ENCODE measurements at regions not wholly inside any gene's neighbourhood (a gene's known extent, or its start where the extent isn't known, plus 50 kb on each side); places are given as distances from the start of the nearest gene placed in this dataset.

- no peaks in the 10 kb centered on the region for H3K9me3 ChIP-seq (ENCODE audit: control insufficient read depth, insufficient read depth, low read length)
- WGBS (ENCODE audit: insufficient coverage): no CpG with 5 or more reads among the region's 3 CpGs
- H3K27ac ChIP-seq (ENCODE audit: low read depth, low read length): no peak overlapping the region
- no peaks in the 10 kb centered on the region for H3K4me1 ChIP-seq (ENCODE audit: control insufficient read depth, insufficient read depth, low read length)
- H3K4me3 ChIP-seq (ENCODE audit: low read depth, low read length): no peak overlapping the region
- H3K27me3 ChIP-seq (ENCODE audit: control insufficient read depth, insufficient read depth, low read length): no peaks in the 10 kb centered on the region
- H3K36me3 ChIP-seq (ENCODE audit: control insufficient read depth, insufficient read depth, low read length): no peaks in the 10 kb centered on the region
- no peak for DNase-seq (ENCODE audit: low read depth in 4 of 6, low spot score in 6 of 6)
These were observed 100.5 kb upstream of the DTNBP1 start for GRCh38 chr6:15763364-15763763.

- H3K36me3 ChIP-seq (ENCODE audit: control insufficient read depth, insufficient read depth, low read length): no peaks in the 10 kb centered on the region
- H3K27ac ChIP-seq (ENCODE audit: low read depth, low read length): no peak overlapping the region
- no CpG with 5 or more reads among the region's 2 CpGs for WGBS (ENCODE audit: insufficient coverage)
- no peaks in the 10 kb centered on the region for H3K9me3 ChIP-seq (ENCODE audit: control insufficient read depth, insufficient read depth, low read length)
- DNase-seq (ENCODE audit: low read depth in 4 of 6, low spot score in 6 of 6): no peak
- no peaks in the 10 kb centered on the region for H3K27me3 ChIP-seq (ENCODE audit: control insufficient read depth, insufficient read depth, low read length)
- H3K4me1 ChIP-seq (ENCODE audit: control insufficient read depth, insufficient read depth, low read length): no peaks in the 10 kb centered on the region
- H3K4me3 ChIP-seq (ENCODE audit: low read depth, low read length): no peak overlapping the region
These were observed 98.2 kb upstream of the DTNBP1 start for GRCh38 chr6:15761045-15761502.

GRCh38 chr6:15758631-15759215, 95.9 kb upstream of the DTNBP1 start:
- no peaks in the 10 kb centered on the region for H3K9me3 ChIP-seq (ENCODE audit: control insufficient read depth, insufficient read depth, low read length)
- no peak for DNase-seq (ENCODE audit: low read depth in 4 of 6, low spot score in 6 of 6)
- no peaks in the 10 kb centered on the region for H3K36me3 ChIP-seq (ENCODE audit: control insufficient read depth, insufficient read depth, low read length)
- no peaks in the 10 kb centered on the region for H3K4me1 ChIP-seq (ENCODE audit: control insufficient read depth, insufficient read depth, low read length)
- H3K27ac ChIP-seq (ENCODE audit: low read depth, low read length): no peak overlapping the region
- 91% methylated on average over 36 of the region's 36 CpGs for WGBS (ENCODE audit: insufficient coverage)
- no peak overlapping the region for H3K4me3 ChIP-seq (ENCODE audit: low read depth, low read length)
- no peaks in the 10 kb centered on the region for H3K27me3 ChIP-seq (ENCODE audit: control insufficient read depth, insufficient read depth, low read length)

GRCh38 chr6:15755526-15755925, 92.7 kb upstream of the DTNBP1 start:
- H3K9me3 ChIP-seq (ENCODE audit: control insufficient read depth, insufficient read depth, low read length): no peaks in the 10 kb centered on the region
- peak in 1 of 6 donors; percentile 57 for DNase-seq (ENCODE audit: low read depth in 4 of 6, low spot score in 6 of 6)
- H3K36me3 ChIP-seq (ENCODE audit: control insufficient read depth, insufficient read depth, low read length): no peaks in the 10 kb centered on the region
- H3K27ac ChIP-seq (ENCODE audit: low read depth, low read length): no peak overlapping the region
- H3K4me1 ChIP-seq (ENCODE audit: control insufficient read depth, insufficient read depth, low read length): no peaks in the 10 kb centered on the region
- no peaks in the 10 kb centered on the region for H3K27me3 ChIP-seq (ENCODE audit: control insufficient read depth, insufficient read depth, low read length)
- 64% methylated on average over 4 of the region's 6 CpGs for WGBS (ENCODE audit: insufficient coverage)
- H3K4me3 ChIP-seq (ENCODE audit: low read depth, low read length): no peak overlapping the region

- H3K9me3 ChIP-seq (ENCODE audit: control insufficient read depth, insufficient read depth, low read length): no peaks in the 10 kb centered on the region
- no peaks in the 10 kb centered on the region for H3K4me1 ChIP-seq (ENCODE audit: control insufficient read depth, insufficient read depth, low read length)
- no peak overlapping the region for H3K4me3 ChIP-seq (ENCODE audit: low read depth, low read length)
- no peaks in the 10 kb centered on the region for H3K27me3 ChIP-seq (ENCODE audit: control insufficient read depth, insufficient read depth, low read length)
- 94% methylated on average over 9 of the region's 9 CpGs for WGBS (ENCODE audit: insufficient coverage)
- H3K36me3 ChIP-seq (ENCODE audit: control insufficient read depth, insufficient read depth, low read length): no peaks in the 10 kb centered on the region
- H3K27ac ChIP-seq (ENCODE audit: low read depth, low read length): no peak overlapping the region
- DNase-seq (ENCODE audit: low read depth in 4 of 6, low spot score in 6 of 6): no peak
These were observed 91.9 kb upstream of the DTNBP1 start for GRCh38 chr6:15754706-15755079.

- Histone ChIP-seq H3K4me1 (ENCODE audit: control insufficient read depth, insufficient read depth, low read length) (no peaks in the 10 kb centered on the region), H3K27ac (ENCODE audit: low read depth, low read length) (no peak overlapping the region), H3K9me3 (ENCODE audit: control insufficient read depth, insufficient read depth, low read length) (no peaks in the 10 kb centered on the region), H3K27me3 (ENCODE audit: control insufficient read depth, insufficient read depth, low read length) (no peaks in the 10 kb centered on the region), H3K36me3 (ENCODE audit: control insufficient read depth, insufficient read depth, low read length) (no peaks in the 10 kb centered on the region), H3K4me3 (ENCODE audit: low read depth, low read length) (no peak overlapping the region)
- no peak for DNase-seq (ENCODE audit: low read depth in 4 of 6, low spot score in 6 of 6)
- no CpG with 5 or more reads among the region's 5 CpGs for WGBS (ENCODE audit: insufficient coverage)
These were observed 91.3 kb upstream of the DTNBP1 start for GRCh38 chr6:15754035-15754705.

- Histone ChIP-seq H3K27me3 (ENCODE audit: control insufficient read depth, insufficient read depth, low read length) (no peaks in the 10 kb centered on the region), H3K27ac (ENCODE audit: low read depth, low read length) (no peak overlapping the region), H3K4me1 (ENCODE audit: control insufficient read depth, insufficient read depth, low read length) (no peaks in the 10 kb centered on the region), H3K4me3 (ENCODE audit: low read depth, low read length) (no peak overlapping the region), H3K9me3 (ENCODE audit: control insufficient read depth, insufficient read depth, low read length) (no peaks in the 10 kb centered on the region), H3K36me3 (ENCODE audit: control insufficient read depth, insufficient read depth, low read length) (no peaks in the 10 kb centered on the region)
- WGBS (ENCODE audit: insufficient coverage): 83% methylated on average over 2 of the region's 3 CpGs
- DNase-seq (ENCODE audit: low read depth in 4 of 6, low spot score in 6 of 6): no peak
These were observed 90.0 kb upstream of the DTNBP1 start for GRCh38 chr6:15752820-15753219.

GRCh38 chr6:15751721-15752350, 89.0 kb upstream of the DTNBP1 start:
- no peaks in the 10 kb centered on the region for H3K4me1 ChIP-seq (ENCODE audit: control insufficient read depth, insufficient read depth, low read length)
- no peak overlapping the region for H3K27ac ChIP-seq (ENCODE audit: low read depth, low read length)
- DNase-seq (ENCODE audit: low read depth in 4 of 6, low spot score in 6 of 6): no peak
- H3K9me3 ChIP-seq (ENCODE audit: control insufficient read depth, insufficient read depth, low read length): no peaks in the 10 kb centered on the region
- no peaks in the 10 kb centered on the region for H3K27me3 ChIP-seq (ENCODE audit: control insufficient read depth, insufficient read depth, low read length)
- no peaks in the 10 kb centered on the region for H3K36me3 ChIP-seq (ENCODE audit: control insufficient read depth, insufficient read depth, low read length)
- WGBS (ENCODE audit: insufficient coverage): 83% methylated on average over 2 of the region's 3 CpGs
- H3K4me3 ChIP-seq (ENCODE audit: low read depth, low read length): no peak overlapping the region

GRCh38 chr6:15748341-15748740, 85.5 kb upstream of the DTNBP1 start:
- Histone ChIP-seq H3K27me3 (ENCODE audit: control insufficient read depth, insufficient read depth, low read length) (no peaks in the 10 kb centered on the region), H3K27ac (ENCODE audit: low read depth, low read length) (no peak overlapping the region), H3K9me3 (ENCODE audit: control insufficient read depth, insufficient read depth, low read length) (no peaks in the 10 kb centered on the region), H3K4me1 (ENCODE audit: control insufficient read depth, insufficient read depth, low read length) (no peaks in the 10 kb centered on the region), H3K36me3 (ENCODE audit: control insufficient read depth, insufficient read depth, low read length) (no peaks in the 10 kb centered on the region), H3K4me3 (ENCODE audit: low read depth, low read length) (no peak overlapping the region)
- WGBS (ENCODE audit: insufficient coverage): 100% methylated on average over 1 of the region's 4 CpGs
- DNase-seq (ENCODE audit: low read depth in 4 of 6, low spot score in 6 of 6): no peak

- WGBS (ENCODE audit: insufficient coverage): 88% methylated on average over 1 of the region's 2 CpGs
- Histone ChIP-seq H3K36me3 (ENCODE audit: control insufficient read depth, insufficient read depth, low read length) (no peaks in the 10 kb centered on the region), H3K9me3 (ENCODE audit: control insufficient read depth, insufficient read depth, low read length) (no peaks in the 10 kb centered on the region)
These were observed 84.6 kb upstream of the DTNBP1 start for GRCh38 chr6:15747354-15747883.

More at GRCh38 chr6:15747354-15747883, 84.6 kb upstream of the DTNBP1 start:
- Histone ChIP-seq H3K4me3 (ENCODE audit: low read depth, low read length) (no peak overlapping the region), H3K4me1 (ENCODE audit: control insufficient read depth, insufficient read depth, low read length) (no peaks in the 10 kb centered on the region), H3K27me3 (ENCODE audit: control insufficient read depth, insufficient read depth, low read length) (no peaks in the 10 kb centered on the region), H3K27ac (ENCODE audit: low read depth, low read length) (no peak overlapping the region)
- no peak for DNase-seq (ENCODE audit: low read depth in 4 of 6, low spot score in 6 of 6)
